ENCODE measurements at regions not wholly inside any gene's neighbourhood (a gene's known extent, or its start where the extent isn't known, plus 50 kb on each side); places are given as distances from the start of the nearest gene placed in this dataset.

- TF ChIP-seq, protein P1, sequence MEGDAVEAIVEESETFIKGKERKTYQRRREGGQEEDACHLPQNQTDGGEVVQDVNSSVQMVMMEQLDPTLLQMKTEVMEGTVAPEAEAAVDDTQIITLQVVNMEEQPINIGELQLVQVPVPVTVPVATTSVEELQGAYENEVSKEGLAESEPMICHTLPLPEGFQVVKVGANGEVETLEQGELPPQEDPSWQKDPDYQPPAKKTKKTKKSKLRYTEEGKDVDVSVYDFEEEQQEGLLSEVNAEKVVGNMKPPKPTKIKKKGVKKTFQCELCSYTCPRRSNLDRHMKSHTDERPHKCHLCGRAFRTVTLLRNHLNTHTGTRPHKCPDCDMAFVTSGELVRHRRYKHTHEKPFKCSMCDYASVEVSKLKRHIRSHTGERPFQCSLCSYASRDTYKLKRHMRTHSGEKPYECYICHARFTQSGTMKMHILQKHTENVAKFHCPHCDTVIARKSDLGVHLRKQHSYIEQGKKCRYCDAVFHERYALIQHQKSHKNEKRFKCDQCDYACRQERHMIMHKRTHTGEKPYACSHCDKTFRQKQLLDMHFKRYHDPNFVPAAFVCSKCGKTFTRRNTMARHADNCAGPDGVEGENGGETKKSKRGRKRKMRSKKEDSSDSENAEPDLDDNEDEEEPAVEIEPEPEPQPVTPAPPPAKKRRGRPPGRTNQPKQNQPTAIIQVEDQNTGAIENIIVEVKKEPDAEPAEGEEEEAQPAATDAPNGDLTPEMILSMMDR (IDR thresholded peaks at IDR 0.05; ENCODE audit: low read depth, low read length): no peak
- no peak for TF ChIP-seq EZH2phosphoT487 (IDR thresholded peaks at IDR 0.05; ENCODE audit: low read depth)
These were observed 156.2 kb upstream of the MGMT start for GRCh38 chr10:129310881-129311280.

Data from OCI-LY3 (cell line).